Glomerular visceral epithelial cell (primary cell): ENCODE measurements at regions not wholly inside any gene's neighbourhood (a gene's known extent, or its start where the extent isn't known, plus 50 kb on each side); places are given as distances from the start of the nearest gene placed in this dataset.
A peak's percentile ranks its signal among the peaks of the same experiment; 100 is the strongest.
"Not testable (repeated sequence)": the region's sequence is repeated elsewhere in the genome, so short reads cannot be mapped to it uniquely, and the experiment has no call there.

Source experiments
- DNase-seq: peaks from one replicate; pipeline ENCODE4 v3.0.0-alpha.2; 2016; ENCODE audit errors: extremely low spot score

DNA sequence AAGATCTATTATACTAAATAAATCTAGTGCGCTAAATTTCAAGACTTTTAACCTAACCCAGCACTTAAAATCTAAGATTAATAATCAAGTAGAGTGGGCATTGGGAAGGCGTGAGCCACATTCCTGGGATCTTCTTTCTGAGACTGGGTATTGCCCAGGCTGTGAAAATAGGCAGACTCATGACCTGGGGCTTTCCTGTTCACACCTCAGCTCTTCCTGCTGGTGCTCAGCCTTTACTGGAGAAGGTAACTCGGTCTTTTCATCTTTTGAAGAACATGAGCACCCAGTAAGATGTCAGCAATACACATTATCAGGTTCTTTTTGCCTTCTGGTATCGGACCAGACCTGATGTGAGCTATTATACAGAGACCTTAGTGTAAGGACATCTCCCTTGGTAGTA is 500.5 kb downstream of the PLCL1 start:
- no peak for DNase-seq

DNA sequence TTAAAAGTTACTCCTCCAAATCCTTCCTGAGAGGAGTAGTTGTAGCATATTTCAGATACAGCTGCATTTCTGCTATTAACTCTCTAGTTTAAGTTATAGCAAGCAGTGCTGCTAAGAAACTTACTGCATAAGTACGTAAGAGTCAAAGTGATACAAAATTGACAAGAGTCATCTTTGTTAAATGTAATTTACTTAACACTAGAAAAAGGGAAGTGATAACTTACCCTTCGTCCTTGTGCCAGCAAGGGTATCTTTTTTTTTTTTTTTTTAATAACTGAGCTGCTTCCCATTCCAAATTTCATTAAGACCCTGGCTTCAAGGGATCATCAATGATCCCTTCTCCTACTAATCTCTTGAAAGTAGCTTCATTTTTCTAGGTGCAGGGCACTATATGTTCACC is 493.0 kb downstream of the PLCL1 start:
- no peak for DNase-seq

- peak; percentile 67 for DNase-seq
Observed at GRCh38 chr2:198296665-198297308, 492.4 kb downstream of the PLCL1 start.

- DNase-seq = no peak
Observed at GRCh38 chr2:198293281-198293680, 488.9 kb downstream of the PLCL1 start.

GRCh38 chr2:198289811-198290210 is 485.4 kb downstream of the PLCL1 start:
- DNase-seq = no peak

DNA sequence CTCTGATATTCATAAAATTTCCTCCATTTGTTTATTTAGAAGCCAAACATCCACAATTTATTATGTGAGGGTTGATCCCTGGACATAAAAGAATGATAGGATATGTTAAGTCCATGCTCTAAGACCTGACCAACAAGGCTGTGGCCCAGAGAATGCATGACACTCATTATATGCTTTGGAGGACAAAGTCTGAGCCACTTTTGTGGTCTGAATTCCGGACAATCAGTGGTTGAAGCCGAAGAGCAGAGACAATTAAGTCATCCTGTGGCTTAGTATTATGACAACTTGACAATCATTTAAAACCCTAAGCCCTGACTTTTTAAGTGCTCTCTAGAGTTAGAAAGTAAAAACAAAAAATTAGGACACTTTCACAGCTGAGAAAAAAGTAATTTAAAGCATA is 483.3 kb downstream of the PLCL1 start:
- DNase-seq = peak; percentile 29

DNA sequence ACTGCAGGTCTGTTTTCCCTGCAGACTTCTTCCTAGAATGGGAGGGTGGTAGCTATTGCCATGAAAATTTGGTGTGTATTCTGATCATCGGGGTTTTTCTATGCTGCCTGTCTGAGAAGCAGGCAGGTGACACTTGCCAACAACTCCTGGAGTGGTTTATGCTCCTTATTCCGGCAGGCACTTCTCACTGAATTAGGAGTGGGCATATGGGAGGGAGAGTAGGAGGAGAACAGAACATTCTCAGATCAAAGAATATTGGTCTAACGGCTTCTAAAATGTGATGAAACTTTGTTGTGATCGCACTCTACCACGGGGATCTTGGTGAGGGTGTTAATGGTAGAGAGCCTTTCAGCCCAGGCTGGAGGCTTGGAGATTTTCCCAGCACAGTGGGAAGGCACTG is 480.8 kb downstream of the PLCL1 start:
- DNase-seq = no peak

GRCh38 chr2:198283146-198283545 is 478.8 kb downstream of the PLCL1 start:
- DNase-seq = no peak

GRCh38 chr2:198282061-198282460 is 477.7 kb downstream of the PLCL1 start:
- no peak for DNase-seq

- no peak for DNase-seq
Observed at GRCh38 chr2:198280145-198280544, 475.8 kb downstream of the PLCL1 start.

GRCh38 chr2:198279026-198279425 is 474.6 kb downstream of the PLCL1 start:
- DNase-seq = no peak

DNA sequence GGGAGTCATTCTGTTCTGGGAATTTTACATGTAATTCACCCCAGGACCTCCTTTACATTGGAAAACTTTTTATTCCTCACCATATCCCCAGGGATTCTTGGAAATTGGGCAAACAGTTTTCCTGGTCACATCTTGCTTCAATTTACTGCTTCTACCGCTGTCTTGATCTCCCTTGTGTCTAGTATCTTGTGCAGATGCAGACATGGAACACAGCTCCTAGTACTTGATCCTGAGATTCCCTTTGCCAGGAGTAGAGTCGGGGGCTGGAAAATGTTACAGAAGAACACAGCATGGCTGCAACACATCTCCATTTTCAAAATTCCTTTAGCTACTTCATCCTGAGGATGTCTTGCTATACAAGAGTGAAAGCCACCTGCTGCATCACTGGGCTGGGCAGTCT is 472.8 kb downstream of the PLCL1 start:
- DNase-seq = no peak

DNA sequence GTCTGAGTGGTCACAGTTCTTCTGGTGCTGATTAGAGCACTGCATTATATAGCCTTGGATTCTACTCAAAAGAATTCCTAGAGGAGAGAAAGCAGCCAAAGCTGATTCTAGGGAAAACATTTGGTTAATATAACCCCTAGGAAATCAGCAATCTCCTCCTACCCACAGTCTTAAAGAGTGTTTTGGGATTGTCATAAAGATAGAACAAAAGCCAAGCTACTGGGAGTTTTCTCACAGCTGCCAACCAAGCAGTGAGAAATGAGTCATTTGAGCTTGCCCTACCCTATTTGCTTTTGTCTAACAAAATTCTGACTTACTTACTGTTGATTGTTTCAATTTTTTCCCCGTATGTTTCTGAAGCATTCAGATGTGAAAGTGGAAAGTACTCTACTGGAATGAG is 469.3 kb downstream of the PLCL1 start:
- DNase-seq = no peak

- DNase-seq = not testable (repeated sequence)
Observed at GRCh38 chr2:198270157-198270556, 465.8 kb downstream of the PLCL1 start.

- no peak for DNase-seq
Observed at GRCh38 chr2:198268519-198268918, 464.1 kb downstream of the PLCL1 start.

DNA sequence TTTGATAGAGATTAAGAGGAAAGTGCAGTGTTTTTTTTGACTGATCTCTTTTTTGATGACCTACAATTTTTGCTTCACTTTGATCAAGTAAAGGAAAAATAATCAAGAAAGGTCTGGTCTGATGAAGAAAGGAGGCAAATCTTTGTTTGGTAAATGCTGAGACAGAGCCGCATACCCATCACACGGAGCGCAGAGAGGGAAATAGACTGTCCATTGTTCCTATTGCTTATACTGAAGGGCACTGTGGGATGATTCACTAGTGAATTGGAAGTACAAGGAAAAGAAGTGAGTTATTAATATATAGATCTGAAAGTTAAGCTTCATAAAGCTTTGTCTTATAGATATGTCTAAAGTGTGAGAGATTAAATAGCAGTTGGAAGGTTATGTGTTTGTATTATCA is 455.1 kb downstream of the PLCL1 start:
- DNase-seq = no peak

DNA sequence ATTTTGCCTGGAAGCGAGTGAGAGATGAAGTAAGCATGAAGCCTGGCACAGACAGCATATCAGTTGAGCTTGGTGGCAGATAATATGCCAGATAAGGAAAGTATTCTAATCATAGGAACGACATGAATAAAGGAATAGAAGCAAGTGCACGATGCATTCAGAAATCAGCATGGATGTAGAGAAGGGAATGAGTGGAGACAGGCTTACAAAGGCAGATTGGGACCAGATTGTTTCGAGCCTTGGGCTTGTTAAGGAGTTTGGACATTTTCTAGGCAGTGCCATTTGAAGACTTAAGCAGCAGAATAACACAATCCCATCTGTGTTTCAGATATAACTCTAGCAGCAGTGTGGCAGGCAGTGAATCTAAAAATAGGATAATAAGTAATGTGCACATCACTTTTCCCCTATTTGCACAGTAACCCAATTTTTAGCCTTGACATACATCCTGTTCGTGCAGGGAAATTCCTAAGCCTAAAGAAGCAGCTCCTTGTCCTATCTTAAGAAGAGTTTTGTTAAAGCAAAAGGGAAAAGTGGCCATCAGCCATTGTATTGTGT is 450.2 kb downstream of the PLCL1 start:
- DNase-seq = no peak

DNA sequence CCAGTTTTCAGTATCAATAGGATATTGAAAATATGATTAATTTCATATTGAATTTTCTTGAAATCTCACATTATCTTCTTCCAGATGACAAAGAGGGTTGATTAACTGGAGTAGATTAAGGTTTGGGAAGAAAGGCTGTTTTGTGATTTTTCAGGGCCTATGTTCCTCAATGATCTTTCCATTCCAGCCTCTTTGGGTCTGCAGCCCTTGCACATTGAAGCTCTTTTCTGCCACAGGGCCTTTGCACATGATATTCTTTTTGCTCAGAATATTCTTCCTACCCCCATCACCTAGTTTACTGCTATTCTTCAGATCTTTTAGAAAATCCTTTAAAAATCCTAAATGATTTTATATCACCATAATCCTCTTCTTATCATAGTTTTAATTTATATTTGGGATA is 449.6 kb downstream of the PLCL1 start:
- DNase-seq = no peak

DNA sequence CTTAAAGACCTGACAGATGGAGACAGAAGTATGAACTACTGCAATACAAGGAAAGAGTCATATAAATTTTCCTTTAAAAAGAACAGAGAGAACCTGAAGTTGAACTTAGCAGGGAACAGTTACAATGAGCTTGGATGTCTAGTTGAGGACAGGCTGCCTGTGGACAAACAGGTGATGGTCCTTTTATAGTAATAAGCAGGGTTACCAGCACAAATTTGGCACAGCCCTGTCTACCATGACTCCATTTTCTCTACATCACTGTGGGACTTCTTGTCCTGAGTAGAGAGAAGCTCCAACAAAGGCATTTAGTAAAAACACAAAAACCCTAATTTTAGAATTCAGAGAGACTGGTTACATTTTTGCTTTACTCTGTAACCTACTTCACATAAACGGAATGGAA is 448.1 kb downstream of the PLCL1 start:
- DNase-seq = no peak

DNA sequence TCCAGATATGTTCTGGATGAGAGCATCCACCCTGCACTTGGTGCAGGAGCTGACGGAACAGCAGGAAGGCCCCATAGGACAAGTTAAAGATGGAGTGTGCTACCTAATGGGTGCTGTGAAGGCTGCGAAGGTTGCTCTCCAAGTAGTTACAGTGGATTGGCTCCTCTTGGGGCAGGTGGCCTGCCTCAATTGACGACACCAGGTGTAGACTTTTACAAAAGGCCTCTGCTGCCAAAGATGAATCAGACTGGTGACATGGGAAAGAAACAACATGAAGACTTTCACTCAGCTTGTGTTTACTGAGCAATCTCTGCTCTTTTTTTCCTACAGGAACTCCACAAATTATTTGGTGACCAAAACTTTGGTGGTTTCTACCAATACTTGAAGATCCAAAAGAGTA is 437.7 kb downstream of the PLCL1 start:
- no peak for DNase-seq

DNA sequence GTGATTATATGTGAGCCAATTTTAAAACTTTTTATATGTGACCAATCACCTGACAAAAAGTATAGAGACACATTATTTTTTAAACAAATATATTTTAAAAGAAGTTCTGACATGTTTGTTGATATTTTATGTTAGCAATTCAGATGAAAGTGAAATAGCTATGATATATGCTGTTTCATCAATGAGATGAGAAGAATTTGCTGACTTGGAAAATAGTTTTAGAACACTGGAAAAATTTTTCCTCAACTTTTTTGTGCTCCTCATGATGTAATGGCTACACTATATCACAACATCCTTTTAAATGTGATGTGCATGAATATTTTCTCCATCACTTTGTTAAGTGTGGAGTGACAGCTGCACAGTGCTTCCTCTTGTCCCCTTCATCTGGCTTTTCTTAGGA is 434.0 kb downstream of the PLCL1 start:
- no peak for DNase-seq

DNA sequence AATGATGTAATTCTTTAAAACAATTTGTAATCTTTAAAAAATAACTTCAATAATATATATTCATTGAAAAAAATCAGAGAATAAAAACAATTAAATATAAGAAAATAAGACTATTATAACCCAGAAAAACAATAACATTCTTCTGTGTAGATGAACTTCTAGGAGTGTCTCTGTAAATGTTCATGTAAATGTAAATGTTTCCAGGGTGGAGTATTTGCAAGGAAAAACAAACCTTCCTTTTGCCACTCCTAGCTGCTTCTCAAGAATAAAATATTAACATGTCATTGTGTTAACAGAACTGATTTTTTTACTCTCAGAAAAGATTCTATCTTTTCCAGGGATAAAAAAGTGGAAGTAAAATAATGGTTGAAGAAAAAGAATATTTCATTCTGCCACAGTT is 431.9 kb downstream of the PLCL1 start:
- no peak for DNase-seq

DNA sequence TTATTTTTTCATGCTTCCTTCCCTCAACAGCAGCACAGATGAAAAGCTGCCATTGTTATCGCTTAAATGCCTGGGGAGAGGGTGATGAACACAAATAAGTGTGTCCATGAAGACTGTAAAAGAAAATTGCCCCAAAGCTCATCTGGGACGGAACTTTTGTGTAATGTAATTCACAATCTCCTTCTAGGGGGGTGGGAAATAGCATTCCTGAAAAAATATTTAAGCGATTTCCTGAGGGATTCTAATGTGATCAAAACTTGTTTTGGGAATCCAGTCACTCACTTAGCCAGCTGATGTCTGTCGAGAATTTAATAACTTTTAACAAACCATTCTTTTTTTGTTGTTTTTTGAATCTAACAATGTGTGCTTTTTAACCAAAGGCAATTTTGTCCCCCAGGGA is 427.9 kb downstream of the PLCL1 start:
- no peak for DNase-seq

GRCh38 chr2:198231562-198231961 is 427.2 kb downstream of the PLCL1 start:
- DNase-seq = no peak
